ENCODE measurements at regions not wholly inside any gene's neighbourhood (a gene's known extent, or its start where the extent isn't known, plus 50 kb on each side); places are given as distances from the start of the nearest gene placed in this dataset.

GRCh38 chr10:43803791-43804190 is 155.1 kb upstream of the ZNF32 start:
- Histone ChIP-seq H4K20me1 (ENCODE audit: insufficient read depth) (no peaks in the 10 kb centered on the region), H3K4me3 (no peak overlapping the region), H3K36me3 (ENCODE audit: low read depth) (no peaks in the 10 kb centered on the region), H3K4me2 (no peak overlapping the region), H3F3A (ENCODE audit: insufficient read depth, low read depth) (no peaks in the 10 kb centered on the region), H3K27me3 (ENCODE audit: insufficient read depth, low read depth) (peaks cover 69% of the 10 kb centered on the region), H2AFZ (no peak overlapping the region), H3K79me2 (ENCODE audit: low read depth) (no peaks in the 10 kb centered on the region), H3K9me2 (ENCODE audit: insufficient read depth) (no peaks in the 10 kb centered on the region), H3K9me3 (ENCODE audit: insufficient read depth, low read depth) (no peaks in the 10 kb centered on the region), H3K27ac (no peak overlapping the region), H3K4me1 (replicated peaks; ENCODE audit: insufficient read depth) (no peaks in the 10 kb centered on the region)
- DNase-seq: no peak
- no TSS peak for BruUV-seq (replicated peaks)
- ChIA-PET CTCF (interaction anchor here (0.6 kb wide), 1 partner anchor 62 kb away, joined by 3 read pairs; no protein-coding TSS in a partner anchor), POLR2A (ENCODE audit: unreplicated experiment) (no interaction called here)
- intact Hi-C loops (cut with micrococcal nuclease; ENCODE audit: unreplicated experiment): loop anchor here (10.0 kb wide), 1 partner anchor 91 kb away; no protein-coding TSS in a partner anchor
- TF ChIP-seq CTCF (conservative IDR thresholded peaks at IDR 0.05) (no peak), EZH2 (IDR thresholded peaks at IDR 0.05; ENCODE audit: low read depth) (no peak)

GRCh38 chr10:43802988-43803696 is 154.5 kb upstream of the ZNF32 start:
- CTCF ChIA-PET: interaction anchor here (0.6 kb wide), 1 partner anchor 63 kb away, joined by 3 read pairs; no protein-coding TSS in a partner anchor
- intact Hi-C loops (cut with micrococcal nuclease; ENCODE audit: unreplicated experiment): loop anchor here (10.0 kb wide), 1 partner anchor 92 kb away; no protein-coding TSS in a partner anchor
- no peak overlapping the region for H3K27ac ChIP-seq
- BruUV-seq (replicated peaks): no TSS peak
- no peak for DNase-seq
- H3K9me3 ChIP-seq (ENCODE audit: insufficient read depth, low read depth): no peaks in the 10 kb centered on the region
- H3K27me3 ChIP-seq (ENCODE audit: insufficient read depth, low read depth): peaks cover 73% of the 10 kb centered on the region
- no peak overlapping the region for H2AFZ ChIP-seq
- H3K79me2 ChIP-seq (ENCODE audit: low read depth): no peaks in the 10 kb centered on the region
- no peak for TF ChIP-seq EZH2 (IDR thresholded peaks at IDR 0.05; ENCODE audit: low read depth)
- TF ChIP-seq CTCF (conservative IDR thresholded peaks at IDR 0.05): no peak
- H3K9me2 ChIP-seq (ENCODE audit: insufficient read depth): no peaks in the 10 kb centered on the region
- POLR2A ChIA-PET (ENCODE audit: unreplicated experiment): no interaction called here
- no peaks in the 10 kb centered on the region for H4K20me1 ChIP-seq (ENCODE audit: insufficient read depth)
- no peaks in the 10 kb centered on the region for H3K4me1 ChIP-seq (replicated peaks; ENCODE audit: insufficient read depth)
- no peaks in the 10 kb centered on the region for H3K36me3 ChIP-seq (ENCODE audit: low read depth)
- H3K4me3 ChIP-seq: no peak overlapping the region
- H3F3A ChIP-seq (ENCODE audit: insufficient read depth, low read depth): no peaks in the 10 kb centered on the region
- H3K4me2 ChIP-seq: no peak overlapping the region

GRCh38 chr10:43801626-43802025 is 152.9 kb upstream of the ZNF32 start:
- no peak for TF ChIP-seq EZH2 (IDR thresholded peaks at IDR 0.05; ENCODE audit: low read depth)
- TF ChIP-seq CTCF (conservative IDR thresholded peaks at IDR 0.05): no peak
- peaks cover 73% of the 10 kb centered on the region for H3K27me3 ChIP-seq (ENCODE audit: insufficient read depth, low read depth)

More at GRCh38 chr10:43801626-43802025, 152.9 kb upstream of the ZNF32 start:
- Histone ChIP-seq H4K20me1 (ENCODE audit: insufficient read depth) (no peaks in the 10 kb centered on the region), H2AFZ (no peak overlapping the region), H3K36me3 (ENCODE audit: low read depth) (no peaks in the 10 kb centered on the region), H3K79me2 (ENCODE audit: low read depth) (no peaks in the 10 kb centered on the region), H3K9me2 (ENCODE audit: insufficient read depth) (no peaks in the 10 kb centered on the region), H3K4me2 (no peak overlapping the region), H3K9me3 (ENCODE audit: insufficient read depth, low read depth) (no peaks in the 10 kb centered on the region), H3K4me3 (no peak overlapping the region), H3F3A (ENCODE audit: insufficient read depth, low read depth) (no peaks in the 10 kb centered on the region), H3K27ac (no peak overlapping the region), H3K4me1 (replicated peaks; ENCODE audit: insufficient read depth) (no peaks in the 10 kb centered on the region)
- ChIA-PET POLR2A (ENCODE audit: unreplicated experiment) (no interaction called here), CTCF (no interaction called here)
- no peak for DNase-seq
- BruUV-seq (replicated peaks): no TSS peak
- intact Hi-C loops (cut with micrococcal nuclease; ENCODE audit: unreplicated experiment): loop anchor here (10.0 kb wide), 1 partner anchor 93 kb away; no protein-coding TSS in a partner anchor

All from PC-9 (cell line).